Islet precursor cell (in vitro differentiated cells): ENCODE measurements at regions not wholly inside any gene's neighbourhood (a gene's known extent, or its start where the extent isn't known, plus 50 kb on each side); places are given as distances from the start of the nearest gene placed in this dataset.
"Not testable (repeated sequence)": the region's sequence is repeated elsewhere in the genome, so short reads cannot be mapped to it uniquely, and the experiment has no call there.

Source experiments
- DNase-seq: peaks from one replicate; pipeline ENCODE4 v3.0.0-alpha.2; 2018

GRCh38 chr6:85707515-85708145, 64.9 kb upstream of the SYNCRIP start:
- DNase-seq, result not testable (repeated sequence)

- no peak for DNase-seq
Observed at GRCh38 chr6:85706272-85706671, 63.6 kb upstream of the SYNCRIP start.

DNA sequence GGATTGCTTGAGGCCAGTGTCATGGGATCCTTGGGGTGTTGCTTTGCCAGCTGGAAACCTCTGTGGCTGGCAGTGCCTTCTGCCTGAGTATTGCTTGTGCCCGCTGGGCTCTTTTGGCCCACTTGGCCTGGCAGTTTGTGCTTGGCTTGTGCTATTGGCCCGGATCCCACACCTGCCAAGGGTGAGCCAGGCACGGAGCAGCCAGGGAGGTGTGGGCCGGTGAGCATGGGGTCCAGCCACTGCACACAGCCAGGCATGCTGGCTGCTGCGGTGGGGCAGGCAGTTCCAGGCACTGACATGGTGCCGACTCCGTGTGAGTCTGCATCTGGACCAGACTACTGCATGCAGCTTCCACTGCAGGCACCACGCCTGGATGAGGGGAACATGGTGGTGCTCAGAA, 62.5 kb upstream of the SYNCRIP start:
- DNase-seq, result no peak

DNA sequence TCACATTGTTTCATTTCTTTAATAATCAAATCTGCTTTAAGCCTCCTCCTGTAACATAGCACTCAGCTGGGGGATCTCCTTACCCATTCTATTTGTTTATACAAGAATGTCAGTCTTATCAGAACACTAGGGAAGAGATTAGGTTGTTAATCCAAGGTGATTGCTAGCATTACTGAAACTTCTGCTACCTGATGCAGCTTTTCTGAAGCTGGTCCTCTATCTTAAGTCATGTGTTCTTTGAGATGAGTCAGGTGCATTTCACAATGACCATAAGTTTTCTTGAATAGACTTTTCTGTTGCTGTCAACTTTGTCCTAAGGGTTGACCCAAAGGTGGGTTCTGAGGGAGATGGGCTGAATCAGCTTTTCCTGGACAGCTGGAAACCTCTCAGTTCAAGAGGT, 60.7 kb upstream of the SYNCRIP start:
- DNase-seq, result no peak
